SK-N-SH treated with all-trans-retinoic acid at 6 μM for 48 hours (cell line): ENCODE measurements at regions not wholly inside any gene's neighbourhood (a gene's known extent, or its start where the extent isn't known, plus 50 kb on each side); places are given as distances from the start of the nearest gene placed in this dataset.

Source experiments
- ATAC-seq: fragments of 200-7000 bp; cut with Tn5 transposase; 3 replicates; pipeline ENCODE4 v1.9.1; 2020; ENCODE audit warnings: mild to moderate bottlenecking, moderate library complexity
- ARNTL ChIP-seq: fragments of 450-650 bp; formaldehyde crosslinking; IDR thresholded peaks from 2 replicates; pipeline ENCODE4 v1.5.0; 2020; ENCODE audit warnings: low read depth, mild to moderate bottlenecking, moderate library complexity, borderline replicate concordance
- BACH2 ChIP-seq: fragments of 250-450 bp; sonication (Bioruptor Pico); IDR thresholded peaks from 2 replicates; pipeline ENCODE4 v1.9.0; 2021; ENCODE audit warnings: mild to moderate bottlenecking, borderline replicate concordance
- CREB5 ChIP-seq: fragments of 250-450 bp; sonication (Bioruptor Pico); IDR thresholded peaks from 2 replicates; pipeline ENCODE4 v1.5.1; 2020; ENCODE audit warnings: low read depth, mild to moderate bottlenecking, moderate library complexity
- CSDC2 ChIP-seq: fragments of 250-450 bp; sonication (Bioruptor Pico); IDR thresholded peaks from 2 replicates; pipeline ENCODE4 v1.5.0; 2020; ENCODE audit warnings: mild to moderate bottlenecking, moderate library complexity
- ESRRG ChIP-seq: fragments of 250-450 bp; sonication (Bioruptor Pico); IDR thresholded peaks from 2 replicates; pipeline ENCODE4 v1.6.1; 2021; ENCODE audit warnings: mild to moderate bottlenecking
- GLIS3 ChIP-seq: fragments of 250-450 bp; sonication (Bioruptor Pico); IDR thresholded peaks from 2 replicates; pipeline ENCODE4 v1.5.0; 2020; ENCODE audit warnings: mild to moderate bottlenecking, moderate library complexity
- ISL1 ChIP-seq: fragments of 250-450 bp; sonication (Bioruptor Pico); IDR thresholded peaks from 2 replicates; pipeline ENCODE4 v2.1.2; 2022; ENCODE audit warnings: mild to moderate bottlenecking, moderate library complexity
- OSR1 ChIP-seq: fragments of 250-450 bp; sonication (Bioruptor Pico); IDR thresholded peaks from 2 replicates; pipeline ENCODE4 v1.8.0; 2022; ENCODE audit warnings: moderate library complexity, mild to moderate bottlenecking, inconsistent platforms
- PATZ1 ChIP-seq: fragments of 250-450 bp; sonication (Bioruptor Pico); IDR thresholded peaks from 2 replicates; pipeline ENCODE4 v1.8.0; 2020; ENCODE audit warnings: mild to moderate bottlenecking, moderate library complexity, borderline replicate concordance
- PPARA ChIP-seq: fragments of 250-450 bp; sonication (Bioruptor Pico); IDR thresholded peaks from 2 replicates; pipeline ENCODE4 v1.5.0; 2020; ENCODE audit warnings: mild to moderate bottlenecking, borderline replicate concordance
- RARB ChIP-seq: fragments of 250-450 bp; sonication (Bioruptor Pico); IDR thresholded peaks from 2 replicates; pipeline ENCODE4 v1.8.0; 2021; ENCODE audit warnings: mild to moderate bottlenecking, moderate library complexity
- SNAI2 ChIP-seq: fragments of 250-450 bp; sonication (Bioruptor Pico); IDR thresholded peaks from 2 replicates; pipeline ENCODE4 v1.5.0; 2020; ENCODE audit warnings: mild to moderate bottlenecking, moderate library complexity
- TCF4 ChIP-seq: fragments of 250-450 bp; sonication (Bioruptor Pico); IDR thresholded peaks from 2 replicates; pipeline ENCODE4 v1.8.0; 2021; ENCODE audit warnings: mild to moderate bottlenecking, moderate library complexity, borderline replicate concordance
- TOX ChIP-seq: fragments of 250-450 bp; sonication (Bioruptor Pico); IDR thresholded peaks from 2 replicates; pipeline ENCODE4 v1.8.0; 2021; ENCODE audit warnings: mild to moderate bottlenecking, moderate library complexity, borderline replicate concordance
- TSHZ2 ChIP-seq: fragments of 250-450 bp; sonication (Bioruptor Pico); IDR thresholded peaks from 2 replicates; pipeline ENCODE4 v1.5.0; 2020; ENCODE audit warnings: mild to moderate bottlenecking, moderate library complexity
- ZC3H10 ChIP-seq: fragments of 250-450 bp; sonication (Bioruptor Pico); IDR thresholded peaks from 2 replicates; pipeline ENCODE4 v1.5.1; 2021; ENCODE audit warnings: mild to moderate bottlenecking, moderate library complexity
- ZFP3 ChIP-seq: fragments of 250-450 bp; sonication (Bioruptor Pico); IDR thresholded peaks from 2 replicates; pipeline ENCODE4 v1.5.0; 2020; ENCODE audit warnings: mild to moderate bottlenecking, moderate library complexity
- ZFP30 ChIP-seq: fragments of 450-650 bp; formaldehyde crosslinking; IDR thresholded peaks from 2 replicates; pipeline ENCODE4 v1.5.0; 2022; ENCODE audit warnings: mild to moderate bottlenecking, moderate library complexity
- ZNF565 ChIP-seq: fragments of 450-650 bp; formaldehyde crosslinking; conservative IDR thresholded peaks from 2 replicates; pipeline ENCODE4 v1.5.0; 2020; ENCODE audit warnings: low read depth, mild to moderate bottlenecking, moderate library complexity
- ZNF70 ChIP-seq: fragments of 450-650 bp; formaldehyde crosslinking; IDR thresholded peaks from 2 replicates; pipeline ENCODE4 v1.5.0; 2020; ENCODE audit warnings: mild to moderate bottlenecking, moderate library complexity
- ZNF8 ChIP-seq: fragments of 450-650 bp; formaldehyde crosslinking; IDR thresholded peaks from 2 replicates; pipeline ENCODE4 v1.5.0; 2020; ENCODE audit warnings: mild to moderate bottlenecking, moderate library complexity
- TF ChIP-seq, protein P1 (sequence below): fragments of 250-450 bp; sonication (Bioruptor Pico); IDR thresholded peaks from 2 replicates; pipeline ENCODE4 v1.5.1; 2021; ENCODE audit warnings: mild to moderate bottlenecking, moderate library complexity

GRCh38 chr3:72153477-72154314, 368.7 kb upstream of the PROK2 start:
- TF ChIP-seq ZFP3 (CRISPR knock-in tag): no peak
- no peak for TF ChIP-seq CREB5 (CRISPR knock-in tag)
- TF ChIP-seq ZNF565 (CRISPR knock-in tag): no peak
- TF ChIP-seq ESRRG (CRISPR knock-in tag): no peak
- no peak for TF ChIP-seq TCF4 (CRISPR knock-in tag)
- TF ChIP-seq OSR1 (CRISPR knock-in tag): no peak
- no peak for TF ChIP-seq GLIS3 (CRISPR knock-in tag)
- TF ChIP-seq PPARA (CRISPR knock-in tag): no peak
- TF ChIP-seq ARNTL (CRISPR knock-in tag): no peak
- no peak for TF ChIP-seq CSDC2 (CRISPR knock-in tag)
- TF ChIP-seq SNAI2 (CRISPR knock-in tag): no peak
- no peak for TF ChIP-seq ZNF8 (CRISPR knock-in tag)
- no peak for ATAC-seq

DNA sequence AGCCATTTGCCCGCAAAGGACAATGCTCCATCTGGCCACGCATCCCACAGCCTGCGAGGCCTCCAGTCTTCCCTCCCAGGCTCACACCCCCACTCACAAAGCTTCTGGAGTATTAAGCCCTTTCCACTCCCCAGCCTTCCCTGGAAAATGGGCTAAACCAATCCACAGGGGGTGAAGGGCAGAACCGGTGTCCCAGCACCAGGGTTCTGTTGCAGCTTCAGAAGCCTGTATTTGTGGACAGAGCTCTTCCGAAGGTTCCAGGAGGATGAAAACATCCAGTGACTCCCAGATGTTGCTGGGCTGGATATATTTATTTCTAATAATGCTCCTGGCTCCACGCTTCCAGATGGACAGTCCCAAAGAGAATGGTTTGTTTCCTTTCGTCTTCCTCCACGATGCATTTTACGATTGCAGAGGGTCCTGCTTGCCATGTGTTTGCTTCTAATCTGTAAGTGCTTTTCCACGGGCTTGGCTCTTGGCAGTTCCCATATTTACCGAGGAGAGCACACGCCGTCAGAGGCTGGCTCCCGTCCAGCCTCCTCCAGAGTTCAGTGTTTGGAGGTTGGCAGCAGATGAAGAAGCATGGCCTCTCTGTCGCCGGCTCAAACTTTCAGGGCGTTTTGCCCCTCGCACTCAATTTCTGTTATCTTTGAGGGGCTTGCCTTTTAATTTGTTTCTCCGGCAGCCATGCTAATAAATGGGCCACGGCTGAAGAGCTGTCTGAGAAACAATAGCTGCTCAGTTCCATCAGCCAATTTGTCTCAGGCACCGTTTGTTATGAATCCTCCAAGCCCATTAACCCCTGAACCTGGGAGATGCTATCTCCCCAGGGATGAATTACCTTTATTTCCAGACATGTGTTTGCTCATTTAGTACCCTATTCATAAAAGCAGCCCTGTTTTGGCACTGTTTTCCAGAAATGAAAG, 367.9 kb upstream of the PROK2 start:
- ATAC-seq: peak; percentile 82
- TF ChIP-seq ESRRG (CRISPR knock-in tag) (no peak), ZNF8 (CRISPR knock-in tag) (no peak), TOX (CRISPR knock-in tag) (no peak), ARNTL (CRISPR knock-in tag) (no peak), ZFP30 (CRISPR knock-in tag) (no peak), ISL1 (peak; percentile 44), TSHZ2 (CRISPR knock-in tag) (peak; percentile 88; the same call in 1 of the 2 replicates)

DNA sequence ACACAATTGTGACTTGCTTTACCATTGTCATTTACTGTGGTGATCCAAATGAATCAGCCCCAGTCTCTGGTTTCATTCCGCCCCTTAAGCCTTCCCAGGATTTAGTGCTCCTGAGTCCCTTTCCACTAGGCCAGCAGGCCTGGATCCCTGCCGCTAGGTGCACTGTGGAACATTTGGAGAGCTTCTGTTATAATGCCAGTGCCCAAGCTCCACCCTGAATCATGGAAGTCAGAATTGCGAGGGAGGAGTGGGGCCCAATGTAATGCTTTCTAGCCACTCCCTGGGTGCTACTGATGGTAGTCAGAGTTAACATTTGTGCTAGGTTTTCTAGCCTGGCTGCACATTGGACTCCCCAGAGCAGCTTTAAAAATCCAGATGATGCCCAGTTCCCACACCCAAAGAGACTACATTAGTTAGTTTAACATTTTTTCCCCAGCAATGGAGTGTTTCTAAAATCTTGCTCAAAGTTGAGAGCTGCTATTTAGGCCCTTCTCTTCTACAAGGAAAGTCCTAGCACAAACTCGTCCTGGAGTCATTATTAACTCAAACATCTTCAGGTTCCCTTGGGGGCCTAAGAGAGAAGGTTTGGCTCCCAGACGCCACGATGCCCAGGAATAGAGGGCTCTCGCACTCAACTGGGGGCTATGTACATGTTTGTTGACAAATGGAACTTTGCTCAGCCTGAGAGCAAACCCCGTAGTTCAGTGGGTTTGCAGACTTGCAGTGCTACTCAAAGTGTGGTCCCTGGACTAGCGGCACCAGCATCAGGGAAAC, 366.7 kb upstream of the PROK2 start:
- ATAC-seq: no peak

More for the DNA sequence above, 366.7 kb upstream of the PROK2 start:
- TF ChIP-seq PPARA (CRISPR knock-in tag) (no peak), CSDC2 (CRISPR knock-in tag) (no peak), ZFP30 (CRISPR knock-in tag) (no peak), ZNF8 (CRISPR knock-in tag) (no peak), TCF4 (CRISPR knock-in tag) (no peak), ZC3H10 (CRISPR knock-in tag) (no peak), ARNTL (CRISPR knock-in tag) (no peak), PATZ1 (CRISPR knock-in tag) (no peak), TSHZ2 (CRISPR knock-in tag) (no peak), ZFP3 (CRISPR knock-in tag) (no peak), RARB (CRISPR knock-in tag) (no peak), GLIS3 (CRISPR knock-in tag) (no peak), ZNF565 (CRISPR knock-in tag) (no peak), ZNF70 (CRISPR knock-in tag) (no peak), BACH2 (CRISPR knock-in tag) (no peak), ESRRG (CRISPR knock-in tag) (no peak), ISL1 (no peak)
- TF ChIP-seq, protein P1, sequence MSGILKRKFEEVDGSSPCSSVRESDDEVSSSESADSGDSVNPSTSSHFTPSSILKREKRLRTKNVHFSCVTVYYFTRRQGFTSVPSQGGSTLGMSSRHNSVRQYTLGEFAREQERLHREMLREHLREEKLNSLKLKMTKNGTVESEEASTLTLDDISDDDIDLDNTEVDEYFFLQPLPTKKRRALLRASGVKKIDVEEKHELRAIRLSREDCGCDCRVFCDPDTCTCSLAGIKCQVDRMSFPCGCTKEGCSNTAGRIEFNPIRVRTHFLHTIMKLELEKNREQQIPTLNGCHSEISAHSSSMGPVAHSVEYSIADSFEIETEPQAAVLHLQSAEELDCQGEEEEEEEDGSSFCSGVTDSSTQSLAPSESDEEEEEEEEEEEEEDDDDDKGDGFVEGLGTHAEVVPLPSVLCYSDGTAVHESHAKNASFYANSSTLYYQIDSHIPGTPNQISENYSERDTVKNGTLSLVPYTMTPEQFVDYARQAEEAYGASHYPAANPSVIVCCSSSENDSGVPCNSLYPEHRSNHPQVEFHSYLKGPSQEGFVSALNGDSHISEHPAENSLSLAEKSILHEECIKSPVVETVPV (CRISPR knock-in tag): no peak
